ENCODE measurements at regions not wholly inside any gene's neighbourhood (a gene's known extent, or its start where the extent isn't known, plus 50 kb on each side); places are given as distances from the start of the nearest gene placed in this dataset.
"Not testable (repeated sequence)": the region's sequence is repeated elsewhere in the genome, so short reads cannot be mapped to it uniquely, and the experiment has no call there.

- no TSS peak for BruUV-seq (replicated peaks)
- Histone ChIP-seq H3K27me3 (replicated peaks; ENCODE audit: control insufficient read depth, insufficient read depth, low read length) (no peaks in the 10 kb centered on the region), H3K4me3 (ENCODE audit: low read depth, low read length) (no peak overlapping the region), H3K36me3 (ENCODE audit: control insufficient read depth, insufficient read depth, low read length) (no peaks in the 10 kb centered on the region), H3K4me1 (no peaks in the 10 kb centered on the region), H3K9me3 (no peaks in the 10 kb centered on the region)
- Mint-ChIP-seq H3K27ac (ENCODE audit: unreplicated experiment) (no peak overlapping the region), H3K4me3 (ENCODE audit: unreplicated experiment) (no peak overlapping the region), H3K27me3 (ENCODE audit: insufficient read depth, unreplicated experiment) (no peaks in the 10 kb centered on the region), H3K9me3 (ENCODE audit: unreplicated experiment) (peaks cover 10% of the 10 kb centered on the region), H3K4me1 (ENCODE audit: low read depth, unreplicated experiment) (no peaks in the 10 kb centered on the region), H3K36me3 (ENCODE audit: insufficient read depth, unreplicated experiment) (no peaks in the 10 kb centered on the region)
- ChIA-PET POLR2A (no interaction called here), CTCF (no interaction called here)
- no peak for TF ChIP-seq CTCF (IDR thresholded peaks at IDR 0.05; ENCODE audit: insufficient read depth in 1 of 2, low read depth in 1 of 2, low read length in 1 of 2, severe bottlenecking in 1 of 2, unreplicated experiment in 1 of 2)
- no peak for DNase-seq
- intact Hi-C loops (cut with micrococcal nuclease; ENCODE audit: unreplicated experiment): no loop called here
Observed at GRCh38 chr5:50299896-50300295, 141.2 kb downstream of the EMB start.

- Mint-ChIP-seq H3K4me1 (ENCODE audit: low read depth, unreplicated experiment) (no peaks in the 10 kb centered on the region), H3K27me3 (ENCODE audit: insufficient read depth, unreplicated experiment) (no peaks in the 10 kb centered on the region), H3K36me3 (ENCODE audit: insufficient read depth, unreplicated experiment) (no peaks in the 10 kb centered on the region), H3K27ac (ENCODE audit: unreplicated experiment) (no peak overlapping the region), H3K9me3 (ENCODE audit: unreplicated experiment) (peaks cover 31% of the 10 kb centered on the region), H3K4me3 (ENCODE audit: unreplicated experiment) (no peak overlapping the region)
- Histone ChIP-seq H3K9me3 (no peaks in the 10 kb centered on the region), H3K4me1 (no peaks in the 10 kb centered on the region), H3K4me3 (ENCODE audit: low read depth, low read length) (no peak overlapping the region), H3K36me3 (ENCODE audit: control insufficient read depth, insufficient read depth, low read length) (no peaks in the 10 kb centered on the region), H3K27me3 (replicated peaks; ENCODE audit: control insufficient read depth, insufficient read depth, low read length) (no peaks in the 10 kb centered on the region)
- no peak for DNase-seq
- ChIA-PET POLR2A (no interaction called here), CTCF (no interaction called here)
- TF ChIP-seq CTCF (IDR thresholded peaks at IDR 0.05; ENCODE audit: insufficient read depth in 1 of 2, low read depth in 1 of 2, low read length in 1 of 2, severe bottlenecking in 1 of 2, unreplicated experiment in 1 of 2): no peak
- BruUV-seq (replicated peaks): no TSS peak
- intact Hi-C loops (cut with micrococcal nuclease; ENCODE audit: unreplicated experiment): no loop called here
Observed at GRCh38 chr5:50292735-50293394, 148.2 kb downstream of the EMB start.

- BruUV-seq (replicated peaks); H3K4me3 Mint-ChIP-seq (ENCODE audit: unreplicated experiment); intact Hi-C loops (cut with micrococcal nuclease; ENCODE audit: unreplicated experiment); H3K9me3 ChIP-seq; H3K27me3 ChIP-seq (replicated peaks; ENCODE audit: control insufficient read depth, insufficient read depth, low read length); H3K4me1 Mint-ChIP-seq (ENCODE audit: low read depth, unreplicated experiment); H3K27ac Mint-ChIP-seq (ENCODE audit: unreplicated experiment); H3K27me3 Mint-ChIP-seq (ENCODE audit: insufficient read depth, unreplicated experiment); CTCF ChIA-PET; H3K36me3 ChIP-seq (ENCODE audit: control insufficient read depth, insufficient read depth, low read length); POLR2A ChIA-PET; H3K4me3 ChIP-seq (ENCODE audit: low read depth, low read length); H3K4me1 ChIP-seq; H3K36me3 Mint-ChIP-seq (ENCODE audit: insufficient read depth, unreplicated experiment): not testable (repeated sequence)
- peak; percentile 39 to 62 for DNase-seq
- H3K9me3 Mint-ChIP-seq (ENCODE audit: unreplicated experiment): peaks cover 22% of the 10 kb centered on the region
Observed at GRCh38 chr5:50280461-50280860, 160.6 kb downstream of the EMB start.

All from Caco-2 (cell line).